Activated naive CD8-positive, alpha-beta T cell treated with anti-CD3 and anti-CD28 coated beads, Interleukin-2, amount 10 ng/mL, durations not matched to agents 7 days and 5 days (primary cell): ENCODE measurements at regions not wholly inside any gene's neighbourhood (a gene's known extent, or its start where the extent isn't known, plus 50 kb on each side); places are given as distances from the start of the nearest gene placed in this dataset.
"Not testable (repeated sequence)": the region's sequence is repeated elsewhere in the genome, so short reads cannot be mapped to it uniquely, and the experiment has no call there.

Source experiments
- ATAC-seq: fragments of 150-1000 bp; cut with Tn5 transposase; one replicate; pipeline ENCODE4 v1.10.0; 2021; ENCODE audit warnings: low read depth, moderate library complexity
- POLR2A ChIA-PET: fragments of 350-600 bp; sonication (Branson Sonifier 250); formaldehyde crosslinking; loops from one replicate; lab custom pipeline; 2021; ENCODE audit warnings: antibody characterized with exemption; lab: Charles Lee
- DNase-seq: peaks from one replicate; pipeline ENCODE4 v3.0.0; 2021
- H3K27ac Mint-ChIP-seq: one replicate; pipeline ENCODE4 v1.8.0; 2022; ENCODE audit warnings: mild to moderate bottlenecking, mixed read lengths
- H3K27me3 Mint-ChIP-seq: one replicate; pipeline ENCODE4 v1.8.0; 2022; ENCODE audit warnings: mild to moderate bottlenecking, moderate library complexity, mixed read lengths
- H3K36me3 Mint-ChIP-seq: one replicate; pipeline ENCODE4 v1.8.0; 2021; ENCODE audit warnings: mild to moderate bottlenecking, mixed read lengths
- H3K4me1 Mint-ChIP-seq: one replicate; pipeline ENCODE4 v1.8.0; 2021; ENCODE audit warnings: mixed read lengths
- H3K4me3 Mint-ChIP-seq: one replicate; pipeline ENCODE4 v1.8.0; 2022; ENCODE audit warnings: mild to moderate bottlenecking, moderate library complexity, mixed read lengths
- H3K9me3 Mint-ChIP-seq: one replicate; pipeline ENCODE4 v1.8.0; 2021; ENCODE audit warnings: mixed read lengths

GRCh38 chr4:34434377-34434776, 1809.9 kb downstream of the ARAP2 start:
- H3K4me3 Mint-ChIP-seq, H3K36me3 Mint-ChIP-seq, POLR2A ChIA-PET, H3K4me1 Mint-ChIP-seq, H3K27me3 Mint-ChIP-seq, DNase-seq, H3K27ac Mint-ChIP-seq, H3K9me3 Mint-ChIP-seq, ATAC-seq: not testable (repeated sequence)

- Mint-ChIP-seq H3K4me3 (no peak overlapping the region), H3K27me3 (no peaks in the 10 kb centered on the region), H3K4me1 (no peaks in the 10 kb centered on the region), H3K9me3 (peaks cover 3% of the 10 kb centered on the region), H3K27ac (no peak overlapping the region), H3K36me3 (no peaks in the 10 kb centered on the region)
- ATAC-seq (no peak), DNase-seq (no peak)
- POLR2A ChIA-PET: no interaction called here
Measured at GRCh38 chr4:34464196-34464595, 1780.1 kb downstream of the ARAP2 start.

- POLR2A ChIA-PET: no interaction called here
- no peak overlapping the region for H3K4me3 Mint-ChIP-seq
- ATAC-seq (no peak), DNase-seq (no peak)
- H3K9me3 Mint-ChIP-seq: peaks cover 2% of the 10 kb centered on the region
- no peak overlapping the region for H3K27ac Mint-ChIP-seq
- H3K36me3 Mint-ChIP-seq: no peaks in the 10 kb centered on the region
- H3K4me1 Mint-ChIP-seq: no peaks in the 10 kb centered on the region
- H3K27me3 Mint-ChIP-seq: no peaks in the 10 kb centered on the region
Measured at GRCh38 chr4:34466411-34466810, 1777.9 kb downstream of the ARAP2 start.

GRCh38 chr4:34469516-34469915, 1774.8 kb downstream of the ARAP2 start:
- ATAC-seq (no peak), DNase-seq (no peak)
- Mint-ChIP-seq H3K36me3 (no peaks in the 10 kb centered on the region), H3K4me3 (no peak overlapping the region), H3K4me1 (no peaks in the 10 kb centered on the region), H3K27ac (no peak overlapping the region), H3K9me3 (peaks cover 2% of the 10 kb centered on the region), H3K27me3 (no peaks in the 10 kb centered on the region)
- POLR2A ChIA-PET: no interaction called here

- H3K36me3 Mint-ChIP-seq: no peaks in the 10 kb centered on the region
- ATAC-seq: no peak
- no peak for DNase-seq
- H3K27me3 Mint-ChIP-seq: no peaks in the 10 kb centered on the region
- H3K9me3 Mint-ChIP-seq: peaks cover 2% of the 10 kb centered on the region
- no peak overlapping the region for H3K27ac Mint-ChIP-seq
- H3K4me1 Mint-ChIP-seq: no peaks in the 10 kb centered on the region
- H3K4me3 Mint-ChIP-seq: no peak overlapping the region
- POLR2A ChIA-PET: no interaction called here
Measured at GRCh38 chr4:34485252-34485651, 1759.1 kb downstream of the ARAP2 start.

GRCh38 chr4:34486461-34487363, 1757.6 kb downstream of the ARAP2 start:
- H3K36me3 Mint-ChIP-seq: no peaks in the 10 kb centered on the region
- DNase-seq (no peak), ATAC-seq (no peak)
- no peak overlapping the region for H3K4me3 Mint-ChIP-seq
- H3K4me1 Mint-ChIP-seq: no peaks in the 10 kb centered on the region
- no peaks in the 10 kb centered on the region for H3K27me3 Mint-ChIP-seq
- no peak overlapping the region for H3K27ac Mint-ChIP-seq
- peaks cover 2% of the 10 kb centered on the region for H3K9me3 Mint-ChIP-seq
- POLR2A ChIA-PET: no interaction called here

GRCh38 chr4:34492414-34492813, 1751.9 kb downstream of the ARAP2 start:
- H3K27ac Mint-ChIP-seq: no peak overlapping the region
- H3K4me3 Mint-ChIP-seq: no peak overlapping the region
- peaks cover 3% of the 10 kb centered on the region for H3K9me3 Mint-ChIP-seq
- no peaks in the 10 kb centered on the region for H3K36me3 Mint-ChIP-seq
- ATAC-seq (no peak), DNase-seq (no peak)
- H3K4me1 Mint-ChIP-seq: no peaks in the 10 kb centered on the region
- H3K27me3 Mint-ChIP-seq: no peaks in the 10 kb centered on the region
- POLR2A ChIA-PET: no interaction called here

- H3K36me3 Mint-ChIP-seq: no peaks in the 10 kb centered on the region
- no peaks in the 10 kb centered on the region for H3K27me3 Mint-ChIP-seq
- no peaks in the 10 kb centered on the region for H3K4me1 Mint-ChIP-seq
- H3K27ac Mint-ChIP-seq: no peak overlapping the region
- DNase-seq (no peak), ATAC-seq (no peak)
- H3K9me3 Mint-ChIP-seq: peaks cover 1% of the 10 kb centered on the region
- POLR2A ChIA-PET: no interaction called here
- H3K4me3 Mint-ChIP-seq: no peak overlapping the region
Measured at GRCh38 chr4:34502086-34502485, 1742.2 kb downstream of the ARAP2 start.

- POLR2A ChIA-PET, H3K4me1 Mint-ChIP-seq, H3K27me3 Mint-ChIP-seq, ATAC-seq, H3K27ac Mint-ChIP-seq, H3K36me3 Mint-ChIP-seq, H3K4me3 Mint-ChIP-seq, H3K9me3 Mint-ChIP-seq, DNase-seq: not testable (repeated sequence)
Measured at GRCh38 chr4:34504731-34505130, 1739.6 kb downstream of the ARAP2 start.

GRCh38 chr4:34506511-34507092, 1737.7 kb downstream of the ARAP2 start:
- H3K36me3 Mint-ChIP-seq, DNase-seq, H3K4me1 Mint-ChIP-seq, POLR2A ChIA-PET, H3K27ac Mint-ChIP-seq, H3K9me3 Mint-ChIP-seq, ATAC-seq, H3K4me3 Mint-ChIP-seq, H3K27me3 Mint-ChIP-seq: not testable (repeated sequence)

GRCh38 chr4:34512616-34513015, 1731.7 kb downstream of the ARAP2 start:
- Mint-ChIP-seq H3K4me1 (no peaks in the 10 kb centered on the region), H3K4me3 (no peak overlapping the region), H3K27me3 (no peaks in the 10 kb centered on the region), H3K36me3 (no peaks in the 10 kb centered on the region), H3K27ac (no peak overlapping the region), H3K9me3 (peaks cover 6% of the 10 kb centered on the region)
- ATAC-seq: no peak
- POLR2A ChIA-PET: no interaction called here
- DNase-seq: no peak

- no peak for ATAC-seq
- H3K4me3 Mint-ChIP-seq: no peak overlapping the region
- no peak overlapping the region for H3K27ac Mint-ChIP-seq
- no peaks in the 10 kb centered on the region for H3K27me3 Mint-ChIP-seq
- no peaks in the 10 kb centered on the region for H3K4me1 Mint-ChIP-seq
- H3K9me3 Mint-ChIP-seq: peaks cover 6% of the 10 kb centered on the region
- H3K36me3 Mint-ChIP-seq: no peaks in the 10 kb centered on the region
- no peak for DNase-seq
- POLR2A ChIA-PET: no interaction called here
Measured at GRCh38 chr4:34516524-34516923, 1727.8 kb downstream of the ARAP2 start.

- Mint-ChIP-seq H3K9me3 (no peaks in the 10 kb centered on the region), H3K27me3 (no peaks in the 10 kb centered on the region), H3K36me3 (no peaks in the 10 kb centered on the region), H3K27ac (no peak overlapping the region), H3K4me1 (no peaks in the 10 kb centered on the region), H3K4me3 (no peak overlapping the region)
- DNase-seq (no peak), ATAC-seq (no peak)
- POLR2A ChIA-PET: no interaction called here
Measured at GRCh38 chr4:34534916-34535315, 1709.4 kb downstream of the ARAP2 start.

GRCh38 chr4:34566091-34566490, 1678.2 kb downstream of the ARAP2 start:
- H3K27ac Mint-ChIP-seq: no peak overlapping the region
- ATAC-seq (no peak), DNase-seq (no peak)
- H3K4me3 Mint-ChIP-seq: no peak overlapping the region
- no peaks in the 10 kb centered on the region for H3K27me3 Mint-ChIP-seq
- H3K9me3 Mint-ChIP-seq: peaks cover 2% of the 10 kb centered on the region
- H3K36me3 Mint-ChIP-seq: no peaks in the 10 kb centered on the region
- no peaks in the 10 kb centered on the region for H3K4me1 Mint-ChIP-seq
- POLR2A ChIA-PET: no interaction called here
